ENCODE measurements at regions not wholly inside any gene's neighbourhood (a gene's known extent, or its start where the extent isn't known, plus 50 kb on each side); places are given as distances from the start of the nearest gene placed in this dataset.

GRCh38 chr12:111038941-111039340 lies 118.6 kb upstream of the MYL2 start:
- no peak for DNase-seq (ENCODE audit: low spot score)

GRCh38 chr12:111038077-111038476 lies 117.7 kb upstream of the MYL2 start:
- DNase-seq (ENCODE audit: low spot score): no peak

GRCh38 chr12:111037047-111037446 lies 116.7 kb upstream of the MYL2 start:
- DNase-seq (ENCODE audit: low spot score): no peak

GRCh38 chr12:111035578-111036301 lies 115.4 kb upstream of the MYL2 start:
- no peak for DNase-seq (ENCODE audit: low spot score)

GRCh38 chr12:111034886-111035577 lies 114.7 kb upstream of the MYL2 start:
- no peak for DNase-seq (ENCODE audit: low spot score)

- DNase-seq (ENCODE audit: low spot score): no peak
These were observed 113.9 kb upstream of the MYL2 start, which contains the start of gene CUX2 for GRCh38 chr12:111034083-111034885. CUX2 (plus strand) TSS chr12:111034165.

- no peak for DNase-seq (ENCODE audit: low spot score)
These were observed 113.1 kb upstream of the MYL2 start for GRCh38 chr12:111033281-111034082.

GRCh38 chr12:111032591-111032919 lies 112.2 kb upstream of the MYL2 start:
- no peak for DNase-seq (ENCODE audit: low spot score)

- DNase-seq (ENCODE audit: low spot score): no peak
These were observed 111.7 kb upstream of the MYL2 start for GRCh38 chr12:111031916-111032590.

- DNase-seq (ENCODE audit: low spot score): no peak
These were observed 110.4 kb upstream of the MYL2 start for GRCh38 chr12:111030800-111031199.

GRCh38 chr12:111029732-111030131 lies 109.4 kb upstream of the MYL2 start:
- DNase-seq (ENCODE audit: low spot score): no peak

GRCh38 chr12:111029305-111029704 lies 108.9 kb upstream of the MYL2 start:
- no peak for DNase-seq (ENCODE audit: low spot score)

GRCh38 chr12:111028830-111029229 lies 108.5 kb upstream of the MYL2 start:
- DNase-seq (ENCODE audit: low spot score): no peak

GRCh38 chr12:111027431-111027830 lies 107.1 kb upstream of the MYL2 start:
- no peak for DNase-seq (ENCODE audit: low spot score)

- no peak for DNase-seq (ENCODE audit: low spot score)
These were observed 105.5 kb upstream of the MYL2 start for GRCh38 chr12:111025792-111026430.

- DNase-seq (ENCODE audit: low spot score): no peak
These were observed 104.9 kb upstream of the MYL2 start for GRCh38 chr12:111025301-111025700.

GRCh38 chr12:111024205-111024801 lies 103.9 kb upstream of the MYL2 start:
- peak; percentile 25 for DNase-seq (ENCODE audit: low spot score)

GRCh38 chr12:111022386-111022785 lies 102.0 kb upstream of the MYL2 start:
- no peak for DNase-seq (ENCODE audit: low spot score)

GRCh38 chr12:111014547-111014946 lies 94.2 kb upstream of the MYL2 start:
- DNase-seq (ENCODE audit: low spot score): no peak

GRCh38 chr12:111012918-111013317 lies 92.5 kb upstream of the MYL2 start:
- DNase-seq (ENCODE audit: low spot score): no peak

Measured in CD4-positive, alpha-beta T cell treated with Interleukin-6 at 100 ng/mL for 8 hours (primary cell).